ENCODE measurements at regions not wholly inside any gene's neighbourhood (a gene's known extent, or its start where the extent isn't known, plus 50 kb on each side); places are given as distances from the start of the nearest gene placed in this dataset.

DNA sequence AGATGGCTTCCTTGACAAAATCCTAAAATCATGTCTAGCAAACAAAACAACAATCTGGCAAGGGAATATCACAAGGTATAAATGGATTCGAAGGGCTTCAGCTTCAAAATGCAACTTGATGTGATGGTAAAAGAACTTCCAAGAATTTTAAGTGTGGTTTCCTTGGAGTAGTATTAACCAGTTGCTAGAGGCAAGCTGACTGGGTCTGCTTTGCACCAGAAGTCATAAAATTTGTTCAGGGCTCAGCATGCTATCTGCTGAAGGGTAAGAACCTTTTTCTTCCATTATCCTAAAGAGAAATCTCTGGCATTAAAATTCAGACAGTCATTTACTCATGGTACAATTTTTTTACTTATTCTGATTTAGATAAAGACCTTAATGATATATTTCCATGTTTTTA, 516.7 kb downstream of the TXNL1 start:
- no peak for TF ChIP-seq EZH2 (IDR thresholded peaks at IDR 0.05; ENCODE audit: borderline replicate concordance, low read length)
- TF ChIP-seq, protein P1, sequence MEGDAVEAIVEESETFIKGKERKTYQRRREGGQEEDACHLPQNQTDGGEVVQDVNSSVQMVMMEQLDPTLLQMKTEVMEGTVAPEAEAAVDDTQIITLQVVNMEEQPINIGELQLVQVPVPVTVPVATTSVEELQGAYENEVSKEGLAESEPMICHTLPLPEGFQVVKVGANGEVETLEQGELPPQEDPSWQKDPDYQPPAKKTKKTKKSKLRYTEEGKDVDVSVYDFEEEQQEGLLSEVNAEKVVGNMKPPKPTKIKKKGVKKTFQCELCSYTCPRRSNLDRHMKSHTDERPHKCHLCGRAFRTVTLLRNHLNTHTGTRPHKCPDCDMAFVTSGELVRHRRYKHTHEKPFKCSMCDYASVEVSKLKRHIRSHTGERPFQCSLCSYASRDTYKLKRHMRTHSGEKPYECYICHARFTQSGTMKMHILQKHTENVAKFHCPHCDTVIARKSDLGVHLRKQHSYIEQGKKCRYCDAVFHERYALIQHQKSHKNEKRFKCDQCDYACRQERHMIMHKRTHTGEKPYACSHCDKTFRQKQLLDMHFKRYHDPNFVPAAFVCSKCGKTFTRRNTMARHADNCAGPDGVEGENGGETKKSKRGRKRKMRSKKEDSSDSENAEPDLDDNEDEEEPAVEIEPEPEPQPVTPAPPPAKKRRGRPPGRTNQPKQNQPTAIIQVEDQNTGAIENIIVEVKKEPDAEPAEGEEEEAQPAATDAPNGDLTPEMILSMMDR (IDR thresholded peaks at IDR 0.05; ENCODE audit: low read length) = no peak
- no peaks in the 10 kb centered on the region for H3K9me3 ChIP-seq (ENCODE audit: low read length)

DNA sequence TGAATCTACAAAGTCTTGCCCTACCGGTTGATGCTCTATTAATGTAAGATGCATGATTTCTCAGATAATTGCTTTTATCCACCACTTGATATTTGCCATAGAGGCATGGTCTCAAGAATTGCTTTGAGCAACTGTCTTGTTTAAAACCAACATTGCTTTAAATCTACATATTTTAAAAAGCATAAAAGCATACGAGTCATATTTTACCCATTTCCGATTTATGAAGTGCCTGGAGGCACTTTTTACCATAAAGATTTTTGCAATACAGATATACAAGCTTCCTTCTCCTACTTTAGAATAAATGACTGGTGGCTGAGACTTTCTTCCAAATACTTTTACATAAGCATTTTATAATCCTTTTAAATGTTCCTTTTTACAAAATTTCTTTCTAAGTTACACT, 517.6 kb downstream of the TXNL1 start:
- Histone ChIP-seq H3K36me3 (ENCODE audit: insufficient read depth, low read length) (no peaks in the 10 kb centered on the region), H3K79me2 (ENCODE audit: insufficient read depth, low read length) (no peaks in the 10 kb centered on the region), H3K4me3 (ENCODE audit: low read depth, low read length, poor library complexity, severe bottlenecking) (no peak overlapping the region), H3K27me3 (ENCODE audit: insufficient read depth, low read length) (no peaks in the 10 kb centered on the region), H3K27ac (ENCODE audit: low read depth, low read length, poor library complexity, severe bottlenecking) (no peak overlapping the region), H3K9ac (ENCODE audit: low read length) (no peak overlapping the region), H2AFZ (ENCODE audit: low read length) (no peak overlapping the region), H3K9me3 (ENCODE audit: low read length) (no peaks in the 10 kb centered on the region), H3K4me1 (ENCODE audit: insufficient read depth, low read length, severe bottlenecking) (no peaks in the 10 kb centered on the region), H3K4me2 (ENCODE audit: low read length) (no peak overlapping the region), H3F3A (ENCODE audit: insufficient read depth, low read length) (no peaks in the 10 kb centered on the region), H4K20me1 (ENCODE audit: insufficient read depth, low read length) (no peaks in the 10 kb centered on the region), H3K9me2 (ENCODE audit: low read depth, low read length) (no peaks in the 10 kb centered on the region)
- TF ChIP-seq EZH2 (IDR thresholded peaks at IDR 0.05; ENCODE audit: borderline replicate concordance, low read length) = no peak
- TF ChIP-seq, protein P1 (IDR thresholded peaks at IDR 0.05; ENCODE audit: low read length) = no peak

More for the DNA sequence above, 516.7 kb downstream of the TXNL1 start:
- Histone ChIP-seq H3K4me1 (ENCODE audit: insufficient read depth, low read length, severe bottlenecking) (no peaks in the 10 kb centered on the region), H3K36me3 (ENCODE audit: insufficient read depth, low read length) (no peaks in the 10 kb centered on the region), H4K20me1 (ENCODE audit: insufficient read depth, low read length) (no peaks in the 10 kb centered on the region), H3K4me3 (ENCODE audit: low read depth, low read length, poor library complexity, severe bottlenecking) (no peak overlapping the region), H2AFZ (ENCODE audit: low read length) (no peak overlapping the region), H3K4me2 (ENCODE audit: low read length) (no peak overlapping the region), H3K9ac (ENCODE audit: low read length) (no peak overlapping the region), H3K9me2 (ENCODE audit: low read depth, low read length) (no peaks in the 10 kb centered on the region), H3K27ac (ENCODE audit: low read depth, low read length, poor library complexity, severe bottlenecking) (no peak overlapping the region), H3K27me3 (ENCODE audit: insufficient read depth, low read length) (no peaks in the 10 kb centered on the region), H3F3A (ENCODE audit: insufficient read depth, low read length) (no peaks in the 10 kb centered on the region), H3K79me2 (ENCODE audit: insufficient read depth, low read length) (no peaks in the 10 kb centered on the region)

DNA sequence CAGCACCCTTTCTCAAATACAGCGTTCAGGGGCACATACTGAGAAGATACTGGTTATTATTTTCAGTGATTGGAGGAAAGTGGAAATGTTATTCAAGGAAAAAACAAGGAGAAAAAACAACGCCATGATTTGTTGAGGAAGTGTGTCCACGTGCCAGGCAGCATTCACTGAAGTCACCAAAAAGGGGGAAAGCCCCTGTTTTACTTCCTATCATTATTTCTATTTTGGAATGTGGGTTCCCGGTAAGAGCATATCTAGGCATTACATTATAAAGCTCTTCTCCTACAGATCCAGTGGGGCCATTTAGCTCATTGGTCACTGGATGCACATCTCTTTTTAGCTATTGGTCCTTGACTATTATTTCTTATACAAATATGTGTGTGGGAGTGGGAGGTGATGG, 518.7 kb downstream of the TXNL1 start:
- no peaks in the 10 kb centered on the region for H3K9me3 ChIP-seq (ENCODE audit: low read length)
- no peaks in the 10 kb centered on the region for H4K20me1 ChIP-seq (ENCODE audit: insufficient read depth, low read length)
- no peaks in the 10 kb centered on the region for H3K4me1 ChIP-seq (ENCODE audit: insufficient read depth, low read length, severe bottlenecking)
- no peaks in the 10 kb centered on the region for H3K9me2 ChIP-seq (ENCODE audit: low read depth, low read length)
- H3F3A ChIP-seq (ENCODE audit: insufficient read depth, low read length) = no peaks in the 10 kb centered on the region
- no peaks in the 10 kb centered on the region for H3K36me3 ChIP-seq (ENCODE audit: insufficient read depth, low read length)
- H3K9ac ChIP-seq (ENCODE audit: low read length) = no peak overlapping the region
- H3K79me2 ChIP-seq (ENCODE audit: insufficient read depth, low read length) = no peaks in the 10 kb centered on the region
- TF ChIP-seq, protein P1 (IDR thresholded peaks at IDR 0.05; ENCODE audit: low read length) = no peak
- no peak for TF ChIP-seq EZH2 (IDR thresholded peaks at IDR 0.05; ENCODE audit: borderline replicate concordance, low read length)
- no peak overlapping the region for H2AFZ ChIP-seq (ENCODE audit: low read length)
- H3K4me2 ChIP-seq (ENCODE audit: low read length) = no peak overlapping the region
- no peak overlapping the region for H3K4me3 ChIP-seq (ENCODE audit: low read depth, low read length, poor library complexity, severe bottlenecking)
- H3K27ac ChIP-seq (ENCODE audit: low read depth, low read length, poor library complexity, severe bottlenecking) = no peak overlapping the region
- no peaks in the 10 kb centered on the region for H3K27me3 ChIP-seq (ENCODE audit: insufficient read depth, low read length)

Data from OCI-LY1 (cell line).